22Rv1 (cell line): ENCODE measurements at regions not wholly inside any gene's neighbourhood (a gene's known extent, or its start where the extent isn't known, plus 50 kb on each side); places are given as distances from the start of the nearest gene placed in this dataset.

Source experiments
- CTCF ChIP-seq: fragments of 450-650 bp; IDR thresholded peaks from 2 replicates; pipeline ENCODE4 v1.5.1; 2017; ENCODE audit warnings: mild to moderate bottlenecking
- ZFX ChIP-seq: fragments of 450-650 bp; IDR thresholded peaks from 2 replicates; pipeline ENCODE4 v1.6.1; 2017; ENCODE audit warnings: antibody characterized with exemption, borderline replicate concordance

DNA sequence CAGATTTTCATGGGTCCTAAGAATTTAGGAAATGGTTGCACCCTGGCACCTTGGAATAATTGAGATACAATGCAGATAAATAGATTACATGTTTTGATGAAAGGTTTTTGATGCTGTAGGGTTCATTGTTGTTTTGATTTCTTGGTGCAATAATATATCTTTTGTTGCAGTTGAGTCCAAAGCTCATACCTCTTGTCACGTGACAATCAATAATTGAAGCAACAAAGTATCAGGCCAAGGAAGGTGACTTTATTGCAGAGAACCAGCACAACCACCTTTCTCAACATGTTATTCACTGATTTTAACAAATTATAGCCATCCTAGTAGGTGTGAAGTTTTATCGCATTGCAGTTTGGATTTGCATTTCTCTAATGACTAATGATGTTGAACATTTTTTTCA, 285.5 kb upstream of the SLCO3A1 start:
- TF ChIP-seq ZFX (no peak), CTCF (no peak)
